ENCODE measurements at regions not wholly inside any gene's neighbourhood (a gene's known extent, or its start where the extent isn't known, plus 50 kb on each side); places are given as distances from the start of the nearest gene placed in this dataset.

GRCh38 chr18:60675126-60675525, 302.6 kb upstream of the MC4R start:
- TF ChIP-seq CTCF (IDR thresholded peaks at IDR 0.05) = no peak
- no peak for TF ChIP-seq POLR2A (IDR thresholded peaks at IDR 0.05)

All from body of pancreas (tissue), 4 donors.